ENCODE measurements at regions not wholly inside any gene's neighbourhood (a gene's known extent, or its start where the extent isn't known, plus 50 kb on each side); places are given as distances from the start of the nearest gene placed in this dataset.

- TF ChIP-seq NR3C1 (CRISPR knock-in tag; IDR thresholded peaks at IDR 0.05) (no peak), SREBF2 (CRISPR knock-in tag; IDR thresholded peaks at IDR 0.05) (no peak), STAT5B (CRISPR knock-in tag; IDR thresholded peaks at IDR 0.05) (no peak), CBFA2T3 (IDR thresholded peaks at IDR 0.05) (no peak), ZNF584 (CRISPR knock-in tag; IDR thresholded peaks at IDR 0.05; ENCODE audit: low read depth) (no peak), PATZ1 (CRISPR knock-in tag; IDR thresholded peaks at IDR 0.05; ENCODE audit: borderline replicate concordance) (no peak)
These were observed 129.5 kb upstream of the CEP162 start for GRCh38 chr6:84356907-84357306.

Data from K562 (cell line).